PC-9 (cell line): ENCODE measurements at regions not wholly inside any gene's neighbourhood (a gene's known extent, or its start where the extent isn't known, plus 50 kb on each side); places are given as distances from the start of the nearest gene placed in this dataset.

Experiments used
- BruUV-seq: library from RNA; stranded (reverse); fragments of 400-500 nt; replicated peaks from 2 replicates; lab custom pipeline; 2021; lab: Mats Ljungman, UMichigan
- CTCF ChIA-PET: fragments of 300-600 bp; sonication (Branson Sonifier 250); formaldehyde crosslinking; loops from one replicate; lab custom pipeline; 2022; ENCODE audit warnings: antibody characterized with exemption; lab: Charles Lee
- POLR2A ChIA-PET: fragments of 300-600 bp; sonication (Branson Sonifier 250); formaldehyde crosslinking; loops from one replicate; lab custom pipeline; 2022; ENCODE audit warnings: antibody characterized with exemption; ENCODE audit not compliant: unreplicated experiment; lab: Charles Lee
- DNase-seq, 2 experiments: peaks; one replicate each; pipeline versions ENCODE4 v3.0.0 to v3.0.0-alpha.2; 2015 to 2022; ENCODE audit warnings: mixed read lengths in 1 of 2
- H2AFZ ChIP-seq: fragments of 200-600 bp; sonication (generic); 2 replicates; pipeline ENCODE4 v1.8.1; 2017; ENCODE audit warnings: antibody characterized with exemption
- H3F3A ChIP-seq: fragments of 200-600 bp; sonication (generic); 2 replicates; pipeline ENCODE4 v1.8.1; 2017; ENCODE audit warnings: antibody characterized with exemption, mild to moderate bottlenecking, low read depth; ENCODE audit not compliant: insufficient read depth
- H3K27ac ChIP-seq: fragments of 200-600 bp; sonication (generic); 2 replicates; pipeline ENCODE4 v1.6.1; 2016; ENCODE audit warnings: mixed run types
- H3K27me3 ChIP-seq: fragments of 200-600 bp; sonication (generic); 2 replicates; pipeline ENCODE4 v1.6.1; 2016; ENCODE audit warnings: low read depth, mixed run types; ENCODE audit not compliant: insufficient read depth
- H3K36me3 ChIP-seq: fragments of 200-600 bp; sonication (generic); 2 replicates; pipeline ENCODE4 v1.6.1; 2016; ENCODE audit warnings: low read depth, mixed run types
- H3K4me1 ChIP-seq: fragments of 200-600 bp; sonication (generic); replicated peaks from 2 replicates; pipeline ENCODE4 v1.6.1; 2016; ENCODE audit warnings: mixed run types; ENCODE audit not compliant: insufficient read depth
- H3K4me2 ChIP-seq: fragments of 200-600 bp; sonication (generic); 2 replicates; pipeline ENCODE4 v1.6.1; 2017; ENCODE audit warnings: mixed run types
- H3K4me3 ChIP-seq: fragments of 200-600 bp; sonication (generic); 2 replicates; pipeline ENCODE4 v1.6.1; 2016; ENCODE audit warnings: mixed run types
- H3K79me2 ChIP-seq: fragments of 200-600 bp; sonication (generic); 2 replicates; pipeline ENCODE4 v1.6.1; 2017; ENCODE audit warnings: low read depth, mixed run types
- H3K9me2 ChIP-seq: fragments of 200-600 bp; sonication (generic); 2 replicates; pipeline ENCODE4 v1.8.1; 2017; ENCODE audit warnings: mild to moderate bottlenecking; ENCODE audit not compliant: insufficient read depth
- H3K9me3 ChIP-seq: fragments of 200-600 bp; sonication (generic); 2 replicates; pipeline ENCODE4 v1.8.1; 2016; ENCODE audit warnings: low read depth; ENCODE audit not compliant: insufficient read depth
- H4K20me1 ChIP-seq: fragments of 200-600 bp; sonication (generic); 2 replicates; pipeline ENCODE4 v1.8.1; 2017; ENCODE audit not compliant: insufficient read depth
- EZH2 ChIP-seq: fragments of 200-600 bp; sonication (generic); IDR thresholded peaks from 2 replicates; pipeline ENCODE4 v1.8.0; 2017; ENCODE audit warnings: antibody characterized with exemption, low read depth
- intact Hi-C: fragments of 100-400 bp; cut with micrococcal nuclease; formaldehyde crosslinking; loops from one replicate; pipeline ENCODE4 v1.10.0; 2022; ENCODE audit not compliant: unreplicated experiment
- TF ChIP-seq, protein P1 (sequence below): fragments of 200-600 bp; sonication (generic); conservative IDR thresholded peaks from 2 replicates; pipeline ENCODE4 v1.6.1; 2017; ENCODE audit warnings: mixed run types, antibody characterized with exemption, mild to moderate bottlenecking, moderate library complexity

DNA sequence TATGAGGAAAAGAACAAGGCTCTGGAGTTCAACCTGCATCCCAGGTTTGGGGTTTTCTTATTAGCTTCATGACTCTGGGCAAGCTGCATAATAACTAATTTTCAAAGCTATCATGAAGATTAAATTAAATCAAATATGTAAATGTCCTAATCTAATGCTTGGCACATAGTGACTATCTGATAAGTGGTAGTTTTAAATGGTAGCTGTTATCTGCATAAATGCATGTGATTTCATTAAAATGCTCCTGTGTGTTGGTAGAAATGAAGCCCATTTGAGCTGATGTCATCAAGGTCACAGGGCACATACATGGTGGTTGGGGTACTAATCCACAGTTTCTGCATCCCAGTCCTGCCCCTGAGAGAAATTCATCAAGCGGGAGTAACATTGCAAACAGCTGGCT, 428.8 kb downstream of the LRATD1 start:
- TF ChIP-seq, protein P1, sequence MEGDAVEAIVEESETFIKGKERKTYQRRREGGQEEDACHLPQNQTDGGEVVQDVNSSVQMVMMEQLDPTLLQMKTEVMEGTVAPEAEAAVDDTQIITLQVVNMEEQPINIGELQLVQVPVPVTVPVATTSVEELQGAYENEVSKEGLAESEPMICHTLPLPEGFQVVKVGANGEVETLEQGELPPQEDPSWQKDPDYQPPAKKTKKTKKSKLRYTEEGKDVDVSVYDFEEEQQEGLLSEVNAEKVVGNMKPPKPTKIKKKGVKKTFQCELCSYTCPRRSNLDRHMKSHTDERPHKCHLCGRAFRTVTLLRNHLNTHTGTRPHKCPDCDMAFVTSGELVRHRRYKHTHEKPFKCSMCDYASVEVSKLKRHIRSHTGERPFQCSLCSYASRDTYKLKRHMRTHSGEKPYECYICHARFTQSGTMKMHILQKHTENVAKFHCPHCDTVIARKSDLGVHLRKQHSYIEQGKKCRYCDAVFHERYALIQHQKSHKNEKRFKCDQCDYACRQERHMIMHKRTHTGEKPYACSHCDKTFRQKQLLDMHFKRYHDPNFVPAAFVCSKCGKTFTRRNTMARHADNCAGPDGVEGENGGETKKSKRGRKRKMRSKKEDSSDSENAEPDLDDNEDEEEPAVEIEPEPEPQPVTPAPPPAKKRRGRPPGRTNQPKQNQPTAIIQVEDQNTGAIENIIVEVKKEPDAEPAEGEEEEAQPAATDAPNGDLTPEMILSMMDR, result no peak
- no peak for TF ChIP-seq EZH2
- BruUV-seq, result no TSS peak
- Histone ChIP-seq H3K9me2 (no peaks in the 10 kb centered on the region), H3K36me3 (no peaks in the 10 kb centered on the region), H3K4me3 (no peak overlapping the region), H3K27me3 (peaks cover 4% of the 10 kb centered on the region; the same call in 1 of the 2 replicates), H4K20me1 (no peaks in the 10 kb centered on the region), H3K79me2 (no peaks in the 10 kb centered on the region), H3K4me2 (no peak overlapping the region), H3K27ac (no peak overlapping the region), H2AFZ (no peak overlapping the region), H3K9me3 (no peaks in the 10 kb centered on the region), H3F3A (no peaks in the 10 kb centered on the region), H3K4me1 (no peaks in the 10 kb centered on the region)
- CTCF ChIA-PET, result no interaction called here
- DNase-seq, result no peak
- intact Hi-C loops, result no loop called here
- POLR2A ChIA-PET, result no interaction called here

DNA sequence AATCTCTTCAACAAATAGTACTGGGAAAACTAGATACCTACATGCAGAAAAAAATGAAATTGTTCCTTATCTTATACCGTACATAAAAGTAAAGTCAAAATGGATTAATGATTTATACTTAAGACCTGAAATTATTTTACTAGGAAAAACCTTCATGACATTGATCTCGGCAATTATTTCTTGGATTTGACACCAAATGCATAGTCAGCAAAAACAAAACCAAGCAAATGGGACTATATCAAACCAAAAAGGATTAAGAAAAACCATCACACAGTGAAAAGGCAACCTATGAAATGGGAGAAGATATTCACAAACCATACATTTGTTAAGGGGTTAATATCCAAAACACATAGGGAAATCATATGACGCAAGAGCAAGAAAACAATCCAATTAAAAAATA, 433.6 kb downstream of the LRATD1 start:
- CTCF ChIA-PET, result no interaction called here
- Histone ChIP-seq H3K9me2 (no peaks in the 10 kb centered on the region), H3F3A (no peaks in the 10 kb centered on the region), H3K4me2 (no peak overlapping the region), H3K4me1 (no peaks in the 10 kb centered on the region), H2AFZ (no peak overlapping the region), H3K79me2 (no peaks in the 10 kb centered on the region), H3K4me3 (no peak overlapping the region), H3K27me3 (peaks cover 4% of the 10 kb centered on the region; the same call in 1 of the 2 replicates), H3K36me3 (no peaks in the 10 kb centered on the region), H3K9me3 (no peaks in the 10 kb centered on the region), H3K27ac (no peak overlapping the region), H4K20me1 (no peaks in the 10 kb centered on the region)
- TF ChIP-seq EZH2, result no peak
- TF ChIP-seq, protein P1, result no peak
- BruUV-seq, result no TSS peak
- POLR2A ChIA-PET, result no interaction called here
- intact Hi-C loops, result no loop called here
- DNase-seq, result no peak

DNA sequence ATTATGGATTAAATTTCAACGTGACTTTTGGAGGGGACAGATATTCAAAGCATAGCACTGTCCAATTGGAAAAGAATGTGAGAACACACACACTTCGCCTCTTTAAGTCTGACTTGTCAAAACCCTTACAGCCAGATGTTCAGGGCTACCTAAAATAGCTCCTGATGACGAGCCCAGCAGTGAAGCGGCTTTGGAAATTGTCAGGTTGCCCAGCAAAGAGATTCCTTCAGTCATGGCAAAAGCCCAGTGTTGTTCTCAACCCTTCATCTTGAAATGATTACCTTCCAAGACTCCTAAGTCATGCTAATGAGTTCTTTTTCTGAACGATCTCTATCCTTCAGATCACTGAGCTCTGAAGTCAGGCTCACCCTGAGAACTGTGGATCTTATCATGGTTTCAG, 436.6 kb downstream of the LRATD1 start:
- no peaks in the 10 kb centered on the region for H3F3A ChIP-seq
- intact Hi-C loops, result no loop called here
- no peaks in the 10 kb centered on the region for H3K36me3 ChIP-seq
- H3K27me3 ChIP-seq, result no peaks in the 10 kb centered on the region
- H4K20me1 ChIP-seq, result no peaks in the 10 kb centered on the region
- H3K4me2 ChIP-seq, result no peak overlapping the region
- H3K79me2 ChIP-seq, result no peaks in the 10 kb centered on the region
- ChIA-PET CTCF (no interaction called here), POLR2A (no interaction called here)
- H3K27ac ChIP-seq, result no peak overlapping the region
- no peaks in the 10 kb centered on the region for H3K4me1 ChIP-seq
- TF ChIP-seq, protein P1, result no peak
- no peak for TF ChIP-seq EZH2
- H2AFZ ChIP-seq, result no peak overlapping the region
- BruUV-seq, result no TSS peak
- no peak overlapping the region for H3K4me3 ChIP-seq
- no peak for DNase-seq
- no peaks in the 10 kb centered on the region for H3K9me3 ChIP-seq
- no peaks in the 10 kb centered on the region for H3K9me2 ChIP-seq
